ENCODE measurements at regions not wholly inside any gene's neighbourhood (a gene's known extent, or its start where the extent isn't known, plus 50 kb on each side); places are given as distances from the start of the nearest gene placed in this dataset.

- DNase-seq = no peak
Measured at GRCh38 chr6:29999416-29999815, 57.1 kb downstream of the HLA-A start.

- DNase-seq = no peak
Measured at GRCh38 chr6:30000156-30000791, 57.9 kb downstream of the HLA-A start.

GRCh38 chr6:30002871-30003270 is 58.2 kb upstream of the POLR1H start:
- DNase-seq = no peak

GRCh38 chr6:30005482-30005881 is 55.6 kb upstream of the POLR1H start:
- DNase-seq = no peak

GRCh38 chr6:30006170-30007131 is 54.6 kb upstream of the POLR1H start:
- peak; percentile 17 for DNase-seq

GRCh38 chr6:30007132-30007764 is 53.8 kb upstream of the POLR1H start:
- peak; percentile 41 for DNase-seq

GRCh38 chr6:30009113-30009512 is 52.0 kb upstream of the POLR1H start:
- no peak for DNase-seq

All from stimulated activated CD4-positive, alpha-beta T cell treated with anti-CD3 and anti-CD28 coated beads, Interleukin-4, amount 100 ng/mL, for 1 hour (primary cell).